BLaER1 treated with 17β-estradiol and CSF1 and Interleukin-3, amounts not matched to agents 10 nM and 100 nM (cell line): ENCODE measurements at regions not wholly inside any gene's neighbourhood (a gene's known extent, or its start where the extent isn't known, plus 50 kb on each side); places are given as distances from the start of the nearest gene placed in this dataset.

ENCODE experiments used
- H3K27ac ChIP-seq, 11 experiments: shearing (Covaris generic); formaldehyde crosslinking; 2 replicates each; pipeline ENCODE4 v1.8.1; 2022
- H3K27me3 ChIP-seq, 11 experiments: shearing (Covaris generic); formaldehyde crosslinking; 2 replicates each; pipeline ENCODE4 v1.8.1; 2022
- H3K36me3 ChIP-seq, 11 experiments: shearing (Covaris generic); formaldehyde crosslinking; 2 replicates each; pipeline ENCODE4 v1.8.1; 2022
- H3K4me1 ChIP-seq, 10 experiments: shearing (Covaris generic); formaldehyde crosslinking; 2 replicates each; pipeline ENCODE4 v1.8.1; 2022
- H3K4me2 ChIP-seq, 11 experiments: shearing (Covaris generic); formaldehyde crosslinking; 2 replicates each; pipeline ENCODE4 v1.8.1; 2022
- H3K4me3 ChIP-seq, 10 experiments: shearing (Covaris generic); formaldehyde crosslinking; 2 replicates each; pipeline ENCODE4 v1.8.1; 2022
- H3K9ac ChIP-seq, 11 experiments: shearing (Covaris generic); formaldehyde crosslinking; 2 replicates each; pipeline ENCODE4 v1.8.1; 2022
- H3K9me3 ChIP-seq, 11 experiments: shearing (Covaris generic); formaldehyde crosslinking; replicated peaks in 1 of 11; 2 replicates each; pipeline ENCODE4 v1.8.1; 2022
- H4K20me1 ChIP-seq, 11 experiments: shearing (Covaris generic); formaldehyde crosslinking; 2 replicates each; pipeline ENCODE4 v1.8.1; 2022
- Cebpa-rat ChIP-seq, 11 experiments: shearing (Covaris generic); IDR thresholded peaks; 2 replicates each; pipeline ENCODE4 v1.8.1; 2022

DNA sequence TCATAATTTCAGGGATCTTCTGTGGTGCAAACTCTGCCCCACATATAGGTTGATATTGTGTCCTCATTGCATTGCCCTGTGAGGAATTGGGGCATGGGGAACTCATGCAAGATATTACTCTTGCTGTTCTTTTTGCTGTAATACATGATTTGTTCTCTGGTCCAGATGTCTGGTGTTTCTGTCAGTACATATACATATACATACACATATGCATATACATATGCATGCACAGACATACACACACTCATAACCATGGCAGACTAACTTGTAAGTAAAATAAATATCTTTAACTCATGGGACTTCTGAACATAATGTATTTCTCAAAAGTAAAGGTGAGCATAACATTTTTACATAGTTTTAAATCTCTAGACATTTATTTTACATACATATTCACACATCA, 438.3 kb downstream of the CD109 start:
- H3K4me2 ChIP-seq: no peak overlapping the region
- no peaks in the 10 kb centered on the region for H4K20me1 ChIP-seq
- H3K9me3 ChIP-seq: peaks cover 0 to 24% (median 0%) of the 10 kb centered on the region in 11 experiments; a peak in 7 of 22 replicates
- no peaks in the 10 kb centered on the region for H3K36me3 ChIP-seq
- H3K4me3 ChIP-seq: no peak overlapping the region
- no peak overlapping the region for H3K9ac ChIP-seq
- no peaks in the 10 kb centered on the region for H3K4me1 ChIP-seq
- no peak overlapping the region for H3K27ac ChIP-seq
- no peaks in the 10 kb centered on the region for H3K27me3 ChIP-seq
- TF ChIP-seq Cebpa-rat (IDR thresholded peaks at IDR 0.05): no peak

DNA sequence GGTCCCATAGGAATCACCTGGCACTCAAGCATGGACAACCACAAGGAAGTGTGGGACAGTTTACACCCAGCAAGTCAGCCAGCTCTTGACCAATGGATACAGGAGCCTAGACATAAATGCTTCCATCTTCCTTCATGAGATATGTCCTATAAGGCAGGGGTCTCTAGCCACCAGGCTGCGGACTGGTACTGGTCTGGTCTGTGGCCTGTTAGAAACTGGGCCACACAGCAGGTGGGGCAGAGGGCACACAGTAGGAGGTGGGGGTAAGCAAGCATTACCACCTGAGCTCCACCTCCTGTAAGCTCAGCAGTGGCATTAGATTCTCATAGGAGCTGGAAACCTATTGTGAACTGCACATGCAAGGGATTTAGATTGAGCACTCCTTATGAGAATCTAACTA, 437.1 kb downstream of the CD109 start:
- H3K9me3 ChIP-seq: peaks cover 0 to 24% (median 0%) of the 10 kb centered on the region in 11 experiments; a peak in 7 of 22 replicates
- H4K20me1 ChIP-seq: no peaks in the 10 kb centered on the region
- no peak for TF ChIP-seq Cebpa-rat (IDR thresholded peaks at IDR 0.05)

DNA sequence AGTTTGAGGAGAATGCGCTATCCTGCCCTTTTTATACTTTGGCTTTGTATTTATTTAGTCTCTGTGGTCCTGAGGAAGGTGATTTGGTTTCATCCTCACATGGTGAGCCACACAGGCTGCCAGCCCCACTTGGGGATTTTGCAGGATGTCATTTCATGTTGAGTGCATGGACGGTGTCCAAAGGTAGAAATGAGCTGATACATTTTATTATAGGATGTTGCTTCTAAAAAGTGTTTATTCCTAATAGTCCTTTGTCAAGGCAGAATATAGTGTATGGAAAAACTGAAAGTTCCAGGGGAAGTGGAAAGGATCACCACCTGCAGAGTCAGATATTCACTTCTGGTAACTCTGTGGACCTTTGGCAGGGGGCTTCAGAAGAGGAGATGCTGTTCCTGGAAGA, 434.6 kb downstream of the CD109 start:
- Histone ChIP-seq H3K9ac (no peak overlapping the region), H4K20me1 (no peaks in the 10 kb centered on the region)

More for the DNA sequence above, 437.1 kb downstream of the CD109 start:
- no peak overlapping the region for H3K4me2 ChIP-seq
- no peak overlapping the region for H3K4me3 ChIP-seq
- no peaks in the 10 kb centered on the region for H3K36me3 ChIP-seq
- H3K27me3 ChIP-seq: no peaks in the 10 kb centered on the region
- no peak overlapping the region for H3K27ac ChIP-seq
- no peak overlapping the region for H3K9ac ChIP-seq
- H3K4me1 ChIP-seq: no peaks in the 10 kb centered on the region

DNA sequence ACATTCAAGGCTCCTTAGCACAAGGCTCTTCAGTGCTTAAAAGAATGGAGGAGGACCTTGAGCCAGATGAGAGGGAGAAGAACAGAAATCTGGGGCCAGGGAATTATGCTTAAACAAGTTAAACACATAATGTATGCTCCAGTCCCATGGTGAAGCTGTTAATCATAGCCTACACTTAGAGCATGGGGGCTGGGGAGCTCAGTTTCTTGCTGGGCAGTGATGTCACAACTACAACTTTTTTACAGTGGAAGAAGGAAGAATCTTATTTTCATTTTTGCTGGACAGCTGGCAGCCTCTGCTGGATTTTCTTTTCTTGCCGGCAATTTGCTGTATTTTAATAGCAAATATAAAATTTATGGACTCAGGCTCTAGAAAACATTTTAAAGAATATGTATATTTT, 432.5 kb downstream of the CD109 start:
- Histone ChIP-seq H3K4me2 (no peak overlapping the region), H4K20me1 (no peaks in the 10 kb centered on the region), H3K27ac (no peak overlapping the region), H3K9me3 (no peaks in the 10 kb centered on the region), H3K9ac (no peak overlapping the region), H3K36me3 (no peaks in the 10 kb centered on the region), H3K27me3 (no peaks in the 10 kb centered on the region), H3K4me3 (no peak overlapping the region), H3K4me1 (no peaks in the 10 kb centered on the region)
- no peak for TF ChIP-seq Cebpa-rat (IDR thresholded peaks at IDR 0.05)

More for the DNA sequence above, 434.6 kb downstream of the CD109 start:
- Histone ChIP-seq H3K9me3 (peaks cover 0 to 12% (median 0%) of the 10 kb centered on the region in 11 experiments; a peak in 7 of 22 replicates), H3K4me3 (no peak overlapping the region), H3K27me3 (no peaks in the 10 kb centered on the region), H3K4me2 (no peak overlapping the region), H3K27ac (no peak overlapping the region), H3K4me1 (no peaks in the 10 kb centered on the region), H3K36me3 (no peaks in the 10 kb centered on the region)
- no peak for TF ChIP-seq Cebpa-rat (IDR thresholded peaks at IDR 0.05)

DNA sequence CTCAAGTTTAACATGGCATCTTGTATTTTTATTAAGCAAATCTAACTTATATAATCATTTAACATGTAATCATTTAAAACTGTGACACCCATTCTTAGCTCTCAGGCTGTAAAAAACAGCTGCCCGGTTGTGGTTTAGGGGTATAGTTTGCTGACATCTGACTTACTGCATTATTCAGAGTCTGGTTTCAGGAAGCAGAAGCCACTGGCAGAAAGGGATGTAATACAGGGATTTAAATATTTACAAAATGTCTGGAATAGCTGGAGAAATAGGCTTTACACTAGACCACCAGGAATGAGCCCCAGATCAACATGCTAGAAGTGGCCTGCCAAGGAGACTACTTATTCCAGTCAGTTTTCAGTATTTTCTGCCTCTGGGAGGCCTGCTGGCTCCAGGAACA, 421.1 kb downstream of the CD109 start:
- Histone ChIP-seq H3K9ac (no peak overlapping the region), H3K9me3 (peaks cover 0 to 23% (median 0%) of the 10 kb centered on the region in 11 experiments; a peak in 7 of 22 replicates), H4K20me1 (no peaks in the 10 kb centered on the region), H3K4me3 (no peak overlapping the region), H3K4me1 (peaks cover 0 to 49% (median 28%) of the 10 kb centered on the region in 10 experiments; a peak in 15 of 20 replicates), H3K27me3 (peaks cover 0 to 39% (median 0%) of the 10 kb centered on the region in 11 experiments; a peak in 7 of 22 replicates), H3K27ac (no peak overlapping the region), H3K4me2 (peak overlapping the region in 4 of 11 experiments; percentile 62 to 86 (median 74); a peak in 8 of 22 replicates), H3K36me3 (no peaks in the 10 kb centered on the region)
- TF ChIP-seq Cebpa-rat (IDR thresholded peaks at IDR 0.05): no peak

DNA sequence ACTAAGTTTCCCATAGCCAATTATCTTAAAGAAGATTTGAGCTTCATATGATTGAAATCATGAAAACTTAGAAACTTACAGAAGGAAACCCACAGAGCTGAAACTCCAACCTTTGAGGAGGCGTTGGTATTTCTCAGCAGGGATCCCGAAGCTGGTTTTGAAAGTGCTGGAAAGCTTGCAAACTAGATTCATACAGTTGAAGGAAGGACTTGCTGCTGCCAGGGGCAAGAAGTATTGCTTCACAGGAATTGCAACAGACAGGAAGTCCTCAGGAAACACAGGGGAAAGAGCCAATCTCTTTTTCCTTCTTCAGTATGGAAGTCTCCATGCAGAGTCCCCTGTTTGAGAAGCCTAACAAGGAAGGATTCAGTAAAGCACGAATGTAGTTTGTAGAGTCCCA, 419.7 kb downstream of the CD109 start:
- H4K20me1 ChIP-seq: no peaks in the 10 kb centered on the region
- peaks cover 0 to 53% (median 0%) of the 10 kb centered on the region in 11 experiments; a peak in 7 of 22 replicates for H3K27me3 ChIP-seq
- H3K4me2 ChIP-seq: peak overlapping the region in 9 of 11 experiments; percentile 28 to 86 (median 65); a peak in 17 of 22 replicates
- H3K9ac ChIP-seq: no peak overlapping the region
- peak overlapping the region in 1 of 10 experiments; percentile 33; a peak in 1 of 20 replicates for H3K4me3 ChIP-seq
- peak in 9 of 11 experiments; percentile 11 to 71 (median 55); a peak in 9 of 22 replicates for TF ChIP-seq Cebpa-rat (IDR thresholded peaks at IDR 0.05)
- peaks cover 0 to 49% (median 28%) of the 10 kb centered on the region in 10 experiments; a peak in 15 of 20 replicates for H3K4me1 ChIP-seq
- no peaks in the 10 kb centered on the region for H3K36me3 ChIP-seq
- H3K27ac ChIP-seq: peak overlapping the region in 1 of 11 experiments; percentile 17; a peak in 2 of 22 replicates
- peaks cover 0 to 23% (median 0%) of the 10 kb centered on the region in 11 experiments; a peak in 7 of 22 replicates for H3K9me3 ChIP-seq

DNA sequence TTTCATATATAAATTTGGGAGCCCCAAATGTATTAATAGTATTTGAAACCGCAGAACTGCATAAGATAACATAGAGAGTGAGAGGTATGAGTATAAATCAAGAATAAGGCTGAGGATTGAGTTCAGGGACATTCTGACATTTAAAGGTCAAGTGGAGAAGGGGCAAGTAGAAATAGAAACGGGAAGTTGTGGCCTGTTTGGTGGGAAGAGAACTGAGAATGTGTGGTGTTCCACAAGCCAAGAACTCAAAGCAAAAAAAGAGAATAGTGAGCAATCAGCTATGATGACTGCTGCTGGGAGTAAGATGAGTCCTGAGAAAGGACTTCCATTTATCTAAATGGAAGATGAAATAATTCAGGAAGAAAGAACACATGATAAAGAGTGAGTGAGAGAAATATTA, 418.4 kb downstream of the CD109 start:
- no peak for TF ChIP-seq Cebpa-rat (IDR thresholded peaks at IDR 0.05)
- Histone ChIP-seq H3K4me1 (peaks cover 0 to 49% (median 28%) of the 10 kb centered on the region in 10 experiments; a peak in 15 of 20 replicates), H3K9ac (no peak overlapping the region), H3K4me2 (peak overlapping the region in 10 of 11 experiments; percentile 14 to 86 (median 64); a peak in 13 of 22 replicates), H3K27ac (no peak overlapping the region), H3K4me3 (no peak overlapping the region), H4K20me1 (no peaks in the 10 kb centered on the region), H3K27me3 (peaks cover 0 to 56% (median 0%) of the 10 kb centered on the region in 11 experiments; a peak in 7 of 22 replicates), H3K36me3 (no peaks in the 10 kb centered on the region), H3K9me3 (peaks cover 0 to 23% (median 0%) of the 10 kb centered on the region in 11 experiments; a peak in 7 of 22 replicates)

DNA sequence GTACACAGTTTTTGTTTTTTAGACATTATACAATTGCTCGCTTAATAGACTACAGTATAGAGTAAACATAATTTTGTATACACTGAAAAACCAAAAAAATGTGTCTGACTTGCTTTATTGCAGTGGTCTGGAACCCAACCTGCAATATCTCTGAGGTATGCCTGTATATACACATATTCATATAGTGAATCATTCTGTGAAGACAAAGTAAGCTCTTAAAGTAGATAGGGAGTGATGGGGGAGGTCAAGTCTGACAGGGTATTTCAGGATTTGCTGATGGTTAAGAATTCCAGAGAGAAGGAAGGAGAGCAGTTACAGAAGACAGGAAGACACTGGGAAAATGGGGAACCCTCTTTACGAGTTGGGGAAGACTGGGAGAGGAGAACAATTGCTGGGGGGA, 417.9 kb downstream of the CD109 start:
- Histone ChIP-seq H3K4me2 (peak overlapping the region in 9 of 11 experiments; percentile 7 to 86 (median 53); a peak in 10 of 22 replicates), H3K36me3 (no peaks in the 10 kb centered on the region), H3K27ac (no peak overlapping the region), H3K9ac (no peak overlapping the region), H4K20me1 (no peaks in the 10 kb centered on the region), H3K9me3 (peaks cover 0 to 23% (median 0%) of the 10 kb centered on the region in 11 experiments; a peak in 7 of 22 replicates), H3K4me1 (peaks cover 0 to 46% (median 28%) of the 10 kb centered on the region in 10 experiments; a peak in 15 of 20 replicates), H3K27me3 (peaks cover 0 to 55% (median 0%) of the 10 kb centered on the region in 11 experiments; a peak in 7 of 22 replicates), H3K4me3 (no peak overlapping the region)
- TF ChIP-seq Cebpa-rat (IDR thresholded peaks at IDR 0.05): no peak

DNA sequence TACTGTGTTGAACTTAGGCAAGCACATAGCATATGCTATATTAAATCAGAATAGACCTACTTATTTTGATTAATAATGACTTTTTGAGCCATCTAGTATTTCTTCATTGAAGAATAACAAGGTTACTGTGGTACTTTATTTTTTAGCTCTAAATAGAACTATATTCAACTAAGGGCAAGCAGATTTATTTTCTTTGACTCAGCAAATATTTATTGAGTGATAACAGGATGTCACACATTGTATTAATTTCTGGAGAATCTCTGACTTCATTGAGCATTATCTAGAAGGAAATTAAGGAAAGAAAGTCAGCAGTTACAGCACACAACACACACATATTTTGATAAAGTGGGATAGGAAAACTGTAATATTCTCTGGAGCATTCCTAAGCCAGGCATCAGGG, 407.4 kb downstream of the CD109 start:
- H3K9me3 ChIP-seq: no peaks in the 10 kb centered on the region
- no peak overlapping the region for H3K4me2 ChIP-seq
- H3K9ac ChIP-seq: no peak overlapping the region
- no peak overlapping the region for H3K4me3 ChIP-seq
- peaks cover 0 to 21% (median 0%) of the 10 kb centered on the region in 11 experiments; a peak in 4 of 22 replicates for H3K27me3 ChIP-seq
- H3K27ac ChIP-seq: no peak overlapping the region
- H3K4me1 ChIP-seq: no peaks in the 10 kb centered on the region
- TF ChIP-seq Cebpa-rat (IDR thresholded peaks at IDR 0.05): no peak
- no peaks in the 10 kb centered on the region for H4K20me1 ChIP-seq
- no peaks in the 10 kb centered on the region for H3K36me3 ChIP-seq
